Endothelial cell (in vitro differentiated cells): ENCODE measurements at regions not wholly inside any gene's neighbourhood (a gene's known extent, or its start where the extent isn't known, plus 50 kb on each side); places are given as distances from the start of the nearest gene placed in this dataset.

Experiments used
- DNase-seq: peaks from one replicate; pipeline ENCODE4 v3.0.0; 2021; ENCODE audit warnings: low spot score
- H3K27ac Mint-ChIP-seq: one replicate; pipeline ENCODE4 v1.8.0; 2021; ENCODE audit warnings: mixed read lengths, inconsistent platforms; ENCODE audit not compliant: unreplicated experiment
- H3K27me3 Mint-ChIP-seq: one replicate; pipeline ENCODE4 v1.8.0; 2021; ENCODE audit warnings: mild to moderate bottlenecking, moderate library complexity, mixed read lengths, inconsistent platforms; ENCODE audit not compliant: unreplicated experiment
- H3K36me3 Mint-ChIP-seq: one replicate; pipeline ENCODE4 v1.8.0; 2021; ENCODE audit warnings: mild to moderate bottlenecking, low read depth, mixed read lengths, inconsistent platforms; ENCODE audit not compliant: unreplicated experiment
- H3K4me1 Mint-ChIP-seq: one replicate; pipeline ENCODE4 v1.8.0; 2021; ENCODE audit warnings: mild to moderate bottlenecking, mixed read lengths, inconsistent platforms; ENCODE audit not compliant: unreplicated experiment
- H3K4me3 Mint-ChIP-seq: one replicate; pipeline ENCODE4 v1.8.0; 2021; ENCODE audit warnings: mild to moderate bottlenecking, mixed read lengths, inconsistent platforms; ENCODE audit not compliant: unreplicated experiment
- H3K9me3 Mint-ChIP-seq: one replicate; pipeline ENCODE4 v1.8.0; 2021; ENCODE audit warnings: mixed read lengths, inconsistent platforms; ENCODE audit not compliant: unreplicated experiment
- TF ChIP-seq, protein P1 (sequence below): fragments of 200-600 bp; sonication (generic); IDR thresholded peaks from one replicate; pipeline ENCODE4 v1.5.0; 2021; ENCODE audit warnings: antibody characterized with exemption; ENCODE audit not compliant: unreplicated experiment

- no peaks in the 10 kb centered on the region for H3K9me3 Mint-ChIP-seq
- no peak overlapping the region for H3K4me3 Mint-ChIP-seq
- no peak for DNase-seq
- no peak overlapping the region for H3K27ac Mint-ChIP-seq
- TF ChIP-seq, protein P1, sequence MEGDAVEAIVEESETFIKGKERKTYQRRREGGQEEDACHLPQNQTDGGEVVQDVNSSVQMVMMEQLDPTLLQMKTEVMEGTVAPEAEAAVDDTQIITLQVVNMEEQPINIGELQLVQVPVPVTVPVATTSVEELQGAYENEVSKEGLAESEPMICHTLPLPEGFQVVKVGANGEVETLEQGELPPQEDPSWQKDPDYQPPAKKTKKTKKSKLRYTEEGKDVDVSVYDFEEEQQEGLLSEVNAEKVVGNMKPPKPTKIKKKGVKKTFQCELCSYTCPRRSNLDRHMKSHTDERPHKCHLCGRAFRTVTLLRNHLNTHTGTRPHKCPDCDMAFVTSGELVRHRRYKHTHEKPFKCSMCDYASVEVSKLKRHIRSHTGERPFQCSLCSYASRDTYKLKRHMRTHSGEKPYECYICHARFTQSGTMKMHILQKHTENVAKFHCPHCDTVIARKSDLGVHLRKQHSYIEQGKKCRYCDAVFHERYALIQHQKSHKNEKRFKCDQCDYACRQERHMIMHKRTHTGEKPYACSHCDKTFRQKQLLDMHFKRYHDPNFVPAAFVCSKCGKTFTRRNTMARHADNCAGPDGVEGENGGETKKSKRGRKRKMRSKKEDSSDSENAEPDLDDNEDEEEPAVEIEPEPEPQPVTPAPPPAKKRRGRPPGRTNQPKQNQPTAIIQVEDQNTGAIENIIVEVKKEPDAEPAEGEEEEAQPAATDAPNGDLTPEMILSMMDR, result no peak
- H3K4me1 Mint-ChIP-seq, result no peaks in the 10 kb centered on the region
- H3K36me3 Mint-ChIP-seq, result no peaks in the 10 kb centered on the region
- H3K27me3 Mint-ChIP-seq, result peaks cover 3% of the 10 kb centered on the region
These were observed 96.9 kb upstream of the CTAGE1 start for GRCh38 chr18:22514655-22515054.

DNA sequence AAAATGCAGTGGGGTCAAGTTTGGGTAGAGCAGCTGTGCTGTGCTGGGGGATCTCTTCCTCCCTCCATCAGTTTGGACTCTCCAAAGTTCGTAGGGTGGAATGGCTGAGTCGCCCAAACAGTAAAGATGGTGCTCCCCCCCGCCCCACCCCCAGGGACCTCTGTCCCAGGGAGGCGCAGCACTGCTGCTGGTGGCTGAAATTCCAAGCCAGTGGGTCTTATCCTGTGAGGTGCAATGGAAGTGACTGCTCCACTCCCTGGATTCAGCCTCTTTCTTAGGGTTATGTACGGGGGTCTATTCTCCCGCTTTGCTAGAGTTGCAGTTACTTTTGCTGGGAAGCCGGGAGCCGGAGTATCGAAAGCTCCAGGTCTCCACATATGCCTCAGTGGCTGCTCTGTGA lies 97.5 kb upstream of the CTAGE1 start:
- DNase-seq, result no peak
- Mint-ChIP-seq H3K27me3 (peaks cover 3% of the 10 kb centered on the region), H3K27ac (no peak overlapping the region), H3K4me1 (no peaks in the 10 kb centered on the region), H3K4me3 (no peak overlapping the region), H3K9me3 (no peaks in the 10 kb centered on the region), H3K36me3 (no peaks in the 10 kb centered on the region)
- TF ChIP-seq, protein P1, result no peak

DNA sequence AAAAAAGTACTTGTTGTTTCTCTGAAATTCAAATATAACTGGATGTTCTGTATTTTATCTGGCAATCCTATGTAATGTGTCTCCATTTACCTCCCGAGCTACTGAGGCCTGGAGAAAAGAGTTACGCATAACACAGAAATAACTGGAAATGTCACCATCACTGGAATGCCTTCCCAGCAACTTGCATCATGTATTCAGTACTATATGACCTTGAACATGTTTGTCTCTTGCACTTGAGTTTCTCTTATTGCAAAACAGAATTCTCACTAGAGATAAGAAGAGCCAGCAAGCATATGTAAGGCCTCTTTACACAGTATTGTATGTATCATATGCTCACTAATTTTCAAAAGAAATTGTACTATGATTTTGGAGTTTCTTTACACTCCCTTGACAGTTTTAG lies 99.6 kb upstream of the CTAGE1 start:
- Mint-ChIP-seq H3K36me3 (no peaks in the 10 kb centered on the region), H3K9me3 (no peaks in the 10 kb centered on the region), H3K27me3 (peaks cover 3% of the 10 kb centered on the region), H3K27ac (no peak overlapping the region), H3K4me1 (peaks cover 5% of the 10 kb centered on the region), H3K4me3 (no peak overlapping the region)
- TF ChIP-seq, protein P1, result no peak
- DNase-seq, result no peak

DNA sequence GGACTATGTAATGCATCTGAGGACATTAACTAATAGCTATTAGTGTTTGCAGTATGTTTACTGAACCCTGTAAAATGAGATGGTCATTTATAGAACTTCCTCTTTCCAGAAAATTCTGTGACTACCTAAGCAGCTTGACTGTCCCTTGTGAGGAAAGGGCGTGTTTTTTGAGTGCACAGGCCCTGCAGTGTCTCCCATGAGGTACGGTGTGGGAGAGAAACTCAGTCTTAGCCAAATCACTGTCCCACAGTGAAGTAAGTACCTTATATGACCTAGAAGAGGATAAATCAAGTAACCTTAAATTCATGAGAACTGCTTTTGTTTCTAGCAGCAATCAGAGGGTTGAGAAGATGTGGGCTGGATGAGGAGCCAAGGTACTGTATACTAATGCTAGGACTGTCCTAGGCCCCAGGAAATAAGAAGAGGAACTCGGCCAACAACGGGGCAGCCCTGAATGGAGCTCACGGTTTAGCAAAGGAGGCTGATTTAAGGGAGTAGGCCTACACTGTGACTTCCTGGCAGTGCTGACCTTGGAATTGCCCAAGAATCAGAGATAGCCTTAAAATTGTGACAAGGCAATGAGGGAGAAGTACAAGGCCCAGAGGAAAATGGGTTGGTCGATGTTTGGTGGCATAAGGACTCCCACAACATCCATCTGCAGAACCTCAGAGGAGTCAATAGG lies 103.5 kb upstream of the CTAGE1 start:
- Mint-ChIP-seq H3K4me3 (no peak overlapping the region), H3K36me3 (no peaks in the 10 kb centered on the region), H3K4me1 (peaks cover 16% of the 10 kb centered on the region), H3K9me3 (no peaks in the 10 kb centered on the region), H3K27ac (no peak overlapping the region), H3K27me3 (no peaks in the 10 kb centered on the region)
- TF ChIP-seq, protein P1, result no peak
- no peak for DNase-seq

GRCh38 chr18:22523481-22523880 lies 105.8 kb upstream of the CTAGE1 start:
- no peaks in the 10 kb centered on the region for H3K27me3 Mint-ChIP-seq
- TF ChIP-seq, protein P1, result no peak
- no peaks in the 10 kb centered on the region for H3K36me3 Mint-ChIP-seq
- no peaks in the 10 kb centered on the region for H3K9me3 Mint-ChIP-seq
- H3K4me1 Mint-ChIP-seq, result peaks cover 16% of the 10 kb centered on the region
- H3K4me3 Mint-ChIP-seq, result no peak overlapping the region
- DNase-seq, result no peak
- H3K27ac Mint-ChIP-seq, result no peak overlapping the region
